Mucosa of stomach (tissue), 1 donor: ENCODE measurements at regions not wholly inside any gene's neighbourhood (a gene's known extent, or its start where the extent isn't known, plus 50 kb on each side); places are given as distances from the start of the nearest gene placed in this dataset.

ENCODE experiments used
- H3K27me3 ChIP-seq: one replicate; pipeline ENCODE4 v1.7.0; 2013; ENCODE audit warnings: mild to moderate bottlenecking, low read length; ENCODE audit not compliant: control insufficient read depth, insufficient read depth
- H3K36me3 ChIP-seq: one replicate; pipeline ENCODE4 v1.7.0; 2013; ENCODE audit warnings: low read length; ENCODE audit not compliant: control insufficient read depth, insufficient read depth
- H3K4me1 ChIP-seq: one replicate; pipeline ENCODE4 v1.7.0; 2013; ENCODE audit warnings: mild to moderate bottlenecking, low read length; ENCODE audit not compliant: control insufficient read depth, insufficient read depth
- H3K4me3 ChIP-seq: one replicate; pipeline ENCODE4 v1.7.0; 2013; ENCODE audit warnings: low read length
- H3K9ac ChIP-seq: one replicate; pipeline ENCODE4 v1.7.0; 2013; ENCODE audit warnings: mild to moderate bottlenecking, low read length, moderate library complexity
- H3K9me3 ChIP-seq: one replicate; pipeline ENCODE4 v1.7.0; 2013; ENCODE audit warnings: mild to moderate bottlenecking, low read length, moderate library complexity; ENCODE audit not compliant: control insufficient read depth
- donor health status: Pancreatic carcinoma.

DNA sequence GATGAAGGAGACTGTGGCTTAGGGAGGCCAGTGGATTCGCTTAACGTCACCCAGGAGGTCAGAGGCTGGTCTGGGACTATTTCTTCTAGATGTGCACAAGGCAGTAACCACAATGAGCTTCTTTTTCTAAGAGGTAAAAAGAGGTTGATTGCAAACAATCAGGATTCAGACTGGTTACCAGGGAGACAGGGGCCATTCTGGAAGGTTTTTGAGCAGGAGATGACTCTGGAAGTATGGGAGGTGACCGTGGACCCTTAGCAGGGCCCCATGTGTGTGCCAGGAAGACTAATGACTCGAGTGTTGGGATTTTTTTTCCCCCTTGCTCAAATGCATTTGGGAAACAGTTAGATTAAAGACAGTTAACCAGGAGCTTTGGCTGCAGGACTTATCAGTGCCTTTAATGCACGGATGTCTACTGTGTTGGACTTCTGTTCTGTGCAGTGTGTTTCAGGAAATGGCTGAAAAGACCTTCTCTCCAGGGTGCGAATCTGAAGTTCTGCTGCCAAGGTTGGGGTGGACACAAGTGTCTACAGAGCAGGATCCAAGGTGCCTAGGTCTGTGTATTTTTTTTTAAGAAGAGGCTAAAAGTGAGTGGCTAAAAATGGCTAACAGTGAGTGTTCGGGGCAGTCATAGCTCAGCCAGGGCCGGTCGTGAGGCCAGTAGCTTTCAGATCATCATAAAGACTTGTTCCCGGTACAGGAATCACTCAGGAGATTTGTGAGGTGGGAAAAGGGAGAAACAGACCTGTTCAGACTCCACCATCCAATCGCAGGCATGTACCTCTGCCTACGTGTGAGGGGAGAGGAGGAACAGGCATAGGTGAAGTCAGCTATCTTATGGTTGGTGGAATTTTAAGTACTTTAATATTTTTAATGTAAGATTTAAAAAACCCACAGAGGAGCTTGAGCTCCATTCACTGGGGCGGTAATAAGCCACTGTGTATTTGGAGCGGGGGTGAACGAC is 82.3 kb upstream of the CIBAR2 start:
- Histone ChIP-seq H3K9me3 (no peaks in the 10 kb centered on the region), H3K4me3 (no peak overlapping the region), H3K27me3 (no peaks in the 10 kb centered on the region), H3K4me1 (no peaks in the 10 kb centered on the region), H3K9ac (no peak overlapping the region), H3K36me3 (no peaks in the 10 kb centered on the region)

DNA sequence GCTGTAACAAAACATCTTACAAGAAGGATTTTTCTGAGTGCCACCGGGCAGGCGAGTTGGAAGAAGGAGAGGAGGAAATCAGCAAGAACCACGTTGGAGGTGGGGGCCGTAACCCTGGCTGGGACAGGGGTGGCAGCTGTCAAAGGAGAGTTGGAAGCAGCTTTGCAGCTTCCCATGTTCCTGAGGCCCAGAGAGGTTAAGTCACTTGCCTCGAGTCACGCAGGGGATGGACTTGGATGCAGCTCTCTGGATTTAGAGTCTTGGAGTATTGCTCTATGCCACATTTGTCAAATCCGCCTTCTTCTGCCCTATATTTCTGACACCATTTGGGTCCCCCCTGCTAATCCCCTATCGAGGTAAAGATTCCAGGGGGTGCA is 83.0 kb upstream of the CIBAR2 start:
- no peaks in the 10 kb centered on the region for H3K9me3 ChIP-seq
- no peak overlapping the region for H3K9ac ChIP-seq
- no peaks in the 10 kb centered on the region for H3K27me3 ChIP-seq
- no peak overlapping the region for H3K4me3 ChIP-seq
- no peaks in the 10 kb centered on the region for H3K4me1 ChIP-seq
- no peaks in the 10 kb centered on the region for H3K36me3 ChIP-seq

DNA sequence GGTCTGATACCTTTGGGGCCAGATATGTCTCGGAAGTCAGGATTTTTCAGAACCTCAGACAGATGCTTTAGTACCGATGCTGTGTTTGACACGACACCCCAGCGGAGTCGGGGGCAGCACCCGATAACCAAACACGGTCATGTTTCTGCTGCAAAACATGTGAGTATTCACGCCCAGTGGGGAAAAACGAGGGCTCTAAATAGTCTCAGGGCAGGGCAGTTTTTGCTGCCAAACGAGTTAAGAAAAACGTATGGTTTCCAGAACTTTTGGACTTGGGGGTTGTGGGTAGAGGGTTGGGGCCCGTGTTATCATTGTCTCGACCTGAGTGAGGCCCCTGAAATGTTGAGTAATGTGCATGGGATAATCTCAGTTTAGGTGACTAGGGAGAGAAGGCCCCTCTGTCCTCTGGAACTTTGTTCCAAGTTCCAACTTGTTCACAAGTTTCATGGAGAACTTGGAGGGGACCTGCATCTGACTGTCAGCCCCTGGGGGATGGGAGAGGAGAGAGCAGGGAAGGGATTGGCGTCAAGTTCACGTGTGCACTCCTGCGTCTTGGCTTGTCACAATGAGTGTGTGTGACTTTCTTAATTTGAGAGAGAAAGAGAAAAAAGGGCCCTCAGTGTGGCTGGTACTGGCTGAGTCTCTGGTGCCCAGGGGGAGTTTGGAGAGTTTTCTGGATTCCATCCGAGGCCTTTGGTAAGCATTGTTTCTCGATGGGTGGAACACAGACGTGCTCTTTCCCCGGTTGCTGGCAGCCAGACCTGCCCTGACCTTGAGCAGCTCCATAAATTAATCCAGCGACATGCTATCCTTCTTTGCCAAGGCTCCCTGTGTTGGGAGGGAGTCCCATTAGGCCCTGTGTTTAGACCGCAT is 83.9 kb upstream of the CIBAR2 start:
- no peaks in the 10 kb centered on the region for H3K27me3 ChIP-seq
- H3K9me3 ChIP-seq = no peaks in the 10 kb centered on the region
- H3K36me3 ChIP-seq = no peaks in the 10 kb centered on the region
- H3K4me3 ChIP-seq = no peak overlapping the region
- H3K4me1 ChIP-seq = no peaks in the 10 kb centered on the region
- H3K9ac ChIP-seq = no peak overlapping the region

DNA sequence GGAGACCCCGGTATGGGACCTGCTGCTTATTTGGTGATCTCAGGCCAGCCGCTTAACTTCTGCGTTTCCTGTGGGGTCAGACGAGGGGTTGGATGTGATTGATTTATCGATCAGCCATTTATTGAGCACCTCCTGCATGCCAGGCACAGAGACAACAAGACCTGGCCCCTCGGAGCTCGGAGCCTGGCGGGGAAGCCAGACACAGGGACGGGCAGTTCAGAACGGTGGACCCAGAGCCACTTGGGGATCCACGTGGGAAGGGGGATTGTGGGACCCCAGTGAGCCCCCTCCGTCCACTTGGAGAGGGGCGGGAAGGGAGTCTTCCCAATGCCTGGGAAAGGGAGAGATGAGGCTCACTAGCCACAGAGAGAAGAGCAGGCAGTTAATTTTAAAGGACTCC is 84.7 kb upstream of the CIBAR2 start:
- H3K27me3 ChIP-seq = no peaks in the 10 kb centered on the region
- H3K9me3 ChIP-seq = no peaks in the 10 kb centered on the region
- no peaks in the 10 kb centered on the region for H3K4me1 ChIP-seq
- no peaks in the 10 kb centered on the region for H3K36me3 ChIP-seq
- H3K9ac ChIP-seq = no peak overlapping the region
- no peak overlapping the region for H3K4me3 ChIP-seq

DNA sequence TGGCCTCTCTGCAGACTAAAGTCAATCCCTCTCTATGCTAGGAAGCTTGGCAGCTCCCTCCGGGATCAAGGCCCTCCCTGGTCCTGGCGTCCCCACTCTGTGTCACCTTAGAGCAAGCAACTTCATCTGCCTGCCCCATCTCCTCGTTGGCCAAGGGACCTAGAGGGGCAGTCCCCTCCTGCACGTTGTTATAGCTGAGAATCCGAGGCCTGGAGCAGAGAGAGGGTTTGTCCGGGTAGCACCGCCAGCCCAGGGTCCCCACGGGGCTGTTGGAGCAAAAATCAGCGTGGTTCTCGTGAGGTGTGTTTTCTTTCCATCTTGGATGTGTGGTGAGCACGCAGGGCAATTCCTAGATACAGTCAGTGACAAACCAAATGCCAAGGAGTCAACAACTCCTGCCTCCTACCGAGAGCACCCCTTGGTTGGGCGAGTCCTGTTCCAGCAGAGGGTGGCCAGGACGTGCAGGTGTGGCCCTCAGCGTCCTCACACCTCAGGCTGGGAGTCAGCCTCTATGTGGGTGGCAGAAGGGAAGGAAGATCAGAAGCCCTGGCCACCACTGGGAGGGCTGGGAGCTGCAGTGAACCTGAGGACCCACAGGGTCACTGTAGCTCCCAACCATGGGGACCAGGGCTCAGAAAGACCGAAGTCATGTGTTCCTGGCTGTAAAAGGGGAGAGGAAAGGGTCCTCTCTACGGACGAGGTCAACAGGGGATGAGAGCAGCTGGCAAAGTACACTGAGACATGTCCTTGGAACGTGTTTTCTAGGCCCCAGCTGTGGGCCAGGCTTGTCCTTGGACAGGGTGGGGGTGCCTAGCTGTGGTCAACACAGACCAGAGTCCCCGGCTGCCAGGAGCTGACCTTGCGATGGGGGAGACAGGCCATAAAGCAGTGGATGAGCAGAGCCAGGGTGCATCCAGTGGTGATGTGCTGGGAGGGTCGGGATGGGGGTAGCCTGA is 85.6 kb upstream of the CIBAR2 start:
- Histone ChIP-seq H3K27me3 (no peaks in the 10 kb centered on the region), H3K4me1 (peaks cover under 1% of the 10 kb centered on the region), H3K9ac (no peak overlapping the region), H3K9me3 (no peaks in the 10 kb centered on the region), H3K4me3 (no peak overlapping the region), H3K36me3 (no peaks in the 10 kb centered on the region)

DNA sequence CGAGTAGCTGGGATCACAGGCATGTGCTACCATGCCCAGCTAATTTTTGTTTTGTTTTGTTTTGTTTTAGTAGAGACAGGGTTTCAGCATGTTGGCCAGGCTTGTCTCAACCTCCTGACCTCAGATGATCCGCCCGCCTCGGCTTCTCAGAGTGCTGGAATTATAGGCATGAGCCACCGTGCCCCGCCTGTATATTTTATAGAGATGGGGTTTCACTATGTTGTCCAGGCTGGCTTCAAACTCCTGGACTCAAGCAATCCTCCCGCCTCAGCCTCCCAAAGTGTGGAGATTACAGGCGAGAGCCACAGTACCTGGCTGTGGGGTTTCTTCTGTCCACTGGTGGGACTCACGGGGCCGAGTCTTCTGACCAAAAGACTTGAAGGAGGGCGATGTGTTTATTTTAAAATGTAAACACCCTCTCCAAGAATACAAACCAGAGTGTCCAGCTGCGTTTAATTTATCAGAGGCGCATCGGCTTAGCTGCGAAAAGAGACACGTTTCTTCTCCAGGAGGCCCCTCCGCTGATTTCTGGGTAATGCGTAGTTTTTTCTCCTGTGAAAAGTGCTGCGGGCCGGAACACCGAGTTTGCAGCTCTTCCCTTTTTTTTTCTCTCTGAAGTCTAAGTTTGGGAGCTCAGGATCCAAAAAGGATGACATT is 86.9 kb upstream of the CIBAR2 start:
- H3K4me1 ChIP-seq = peaks cover 4% of the 10 kb centered on the region
- H3K36me3 ChIP-seq = no peaks in the 10 kb centered on the region
- no peak overlapping the region for H3K9ac ChIP-seq
- no peaks in the 10 kb centered on the region for H3K9me3 ChIP-seq
- no peak overlapping the region for H3K4me3 ChIP-seq
- no peaks in the 10 kb centered on the region for H3K27me3 ChIP-seq

DNA sequence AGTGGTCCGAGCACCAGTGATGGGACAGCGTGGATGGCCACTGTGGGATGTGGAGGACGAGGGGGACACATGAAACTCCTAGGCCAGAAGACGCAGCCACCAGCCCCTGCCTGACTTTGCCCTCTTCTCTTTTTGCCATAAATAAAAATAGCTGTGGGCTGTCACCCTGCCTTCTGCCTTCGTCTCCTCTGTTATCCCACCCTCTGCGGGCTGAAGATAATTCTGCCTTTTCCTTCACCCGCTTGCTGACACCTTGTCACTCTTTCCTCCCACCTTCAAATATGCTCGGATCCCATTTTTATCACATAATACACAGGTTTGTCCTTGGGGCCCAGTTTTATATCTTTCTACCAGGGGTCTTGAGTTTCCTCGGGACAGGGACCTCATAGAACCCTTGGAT is 87.6 kb upstream of the CIBAR2 start:
- H3K36me3 ChIP-seq = no peaks in the 10 kb centered on the region
- no peaks in the 10 kb centered on the region for H3K27me3 ChIP-seq
- no peak overlapping the region for H3K4me3 ChIP-seq
- peaks cover 4% of the 10 kb centered on the region for H3K4me1 ChIP-seq
- no peak overlapping the region for H3K9ac ChIP-seq
- H3K9me3 ChIP-seq = no peaks in the 10 kb centered on the region

DNA sequence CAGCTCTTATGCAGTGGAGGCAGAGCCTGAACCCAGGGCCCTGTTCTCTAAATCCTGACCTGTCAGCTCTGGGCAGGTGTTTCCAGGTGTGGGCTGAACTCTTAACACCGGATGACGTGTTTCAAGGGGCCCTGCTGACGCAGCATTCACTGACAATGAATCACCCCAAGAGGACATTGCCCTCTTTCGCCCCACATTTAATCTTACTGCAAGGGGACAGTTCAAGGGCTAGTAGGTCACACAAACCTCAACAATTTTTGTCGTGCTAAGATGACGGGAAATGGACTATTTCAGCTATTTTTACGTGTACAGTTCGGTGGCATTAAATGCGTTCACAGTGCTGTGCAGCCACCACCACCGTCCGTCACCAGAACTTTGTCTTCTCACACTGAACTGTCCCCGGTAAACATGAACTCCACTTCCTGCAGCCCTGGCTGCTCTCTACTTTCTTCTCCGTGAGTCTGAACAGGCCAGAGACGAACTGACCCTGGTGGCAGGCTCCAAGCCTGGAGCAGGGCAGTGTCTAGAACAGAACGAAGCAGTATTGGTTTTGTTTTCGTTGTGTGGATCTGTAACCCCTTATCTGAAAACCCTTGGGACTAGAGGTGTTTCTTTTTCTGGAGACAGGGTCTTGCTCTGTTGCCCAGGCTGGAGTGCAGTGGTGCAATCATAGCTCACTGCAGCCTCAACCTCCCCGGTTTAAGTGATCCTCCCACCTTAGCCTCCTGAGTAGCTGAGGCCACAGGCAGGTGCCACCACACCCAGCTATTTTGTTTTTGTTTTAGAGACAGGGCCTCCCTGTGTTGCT is 88.4 kb upstream of the CIBAR2 start:
- H3K27me3 ChIP-seq = no peaks in the 10 kb centered on the region
- H3K4me1 ChIP-seq = peaks cover 4% of the 10 kb centered on the region
- H3K4me3 ChIP-seq = no peak overlapping the region
- H3K36me3 ChIP-seq = no peaks in the 10 kb centered on the region
- H3K9ac ChIP-seq = no peak overlapping the region
- H3K9me3 ChIP-seq = no peaks in the 10 kb centered on the region

DNA sequence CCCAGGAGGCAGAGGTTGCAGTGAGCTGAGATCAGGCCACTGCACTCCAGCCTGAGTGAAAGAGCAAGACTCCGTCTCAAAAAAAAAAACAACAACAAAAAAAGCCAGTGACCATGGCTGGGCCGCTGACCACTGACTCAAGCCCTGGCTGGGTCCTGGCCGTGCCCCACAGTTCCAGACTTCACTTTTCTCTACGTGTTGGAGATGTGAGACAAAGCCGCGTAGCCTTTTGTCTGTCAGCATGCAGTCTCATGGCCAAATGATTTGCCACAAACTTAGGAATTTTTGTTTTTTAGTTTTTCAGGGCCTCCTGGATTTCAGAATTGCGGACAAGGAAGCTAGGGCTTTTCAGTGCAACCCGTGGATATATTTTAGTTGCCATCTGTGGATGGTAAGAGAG is 89.3 kb upstream of the CIBAR2 start:
- Histone ChIP-seq H3K9me3 (no peaks in the 10 kb centered on the region), H3K4me3 (no peak overlapping the region), H3K36me3 (no peaks in the 10 kb centered on the region), H3K27me3 (no peaks in the 10 kb centered on the region), H3K9ac (no peak overlapping the region), H3K4me1 (peaks cover 11% of the 10 kb centered on the region)

DNA sequence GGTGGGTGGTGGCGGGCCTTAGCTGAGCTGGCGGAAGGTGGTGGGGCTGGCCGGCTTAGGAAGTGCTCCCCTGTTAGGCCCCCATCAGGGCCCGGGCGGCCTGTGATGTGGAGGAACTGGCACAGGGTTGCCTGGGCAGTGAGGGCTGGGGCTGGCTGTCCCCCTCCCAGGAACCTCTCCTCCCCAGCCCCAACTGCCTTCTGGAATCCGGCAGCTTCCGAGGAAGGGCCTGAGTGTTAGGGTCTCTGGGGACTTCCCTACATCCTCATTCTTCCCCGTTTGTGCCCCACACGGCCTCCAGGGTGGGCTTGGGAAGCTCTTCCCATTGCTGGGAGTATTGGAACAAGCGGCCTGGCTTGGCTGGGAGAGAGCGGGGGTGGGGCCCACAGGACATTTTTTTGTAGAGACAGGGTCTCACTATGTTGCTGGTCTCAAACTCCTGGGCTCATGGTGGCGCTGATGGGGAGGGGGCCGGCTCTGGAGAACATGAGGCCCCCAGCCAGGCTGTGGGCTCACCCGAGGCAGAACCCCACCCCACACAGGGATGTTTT is 89.9 kb upstream of the CIBAR2 start:
- peaks cover 13% of the 10 kb centered on the region for H3K4me1 ChIP-seq
- no peaks in the 10 kb centered on the region for H3K27me3 ChIP-seq
- H3K9me3 ChIP-seq = no peaks in the 10 kb centered on the region
- H3K4me3 ChIP-seq = no peak overlapping the region
- no peaks in the 10 kb centered on the region for H3K36me3 ChIP-seq
- no peak overlapping the region for H3K9ac ChIP-seq
